ENCODE measurements at regions not wholly inside any gene's neighbourhood (a gene's known extent, or its start where the extent isn't known, plus 50 kb on each side); places are given as distances from the start of the nearest gene placed in this dataset.
"Not testable (repeated sequence)": the region's sequence is repeated elsewhere in the genome, so short reads cannot be mapped to it uniquely, and the experiment has no call there.

GRCh38 chr11:42412590-42412989, 899.2 kb upstream of the API5 start:
- DNase-seq (ENCODE audit: low read depth) = no peak
- no peak for TF ChIP-seq CTCF (IDR thresholded peaks at IDR 0.05; ENCODE audit: control insufficient read depth, insufficient read depth, low read depth, low read length, missing control alignments)
- no peak overlapping the region for H3K4me3 ChIP-seq (ENCODE audit: control insufficient read depth, low read depth, low read length)

GRCh38 chr11:42417691-42418090, 894.1 kb upstream of the API5 start:
- no peak overlapping the region for H3K4me3 ChIP-seq (ENCODE audit: control insufficient read depth, low read depth, low read length)
- no peak for TF ChIP-seq CTCF (IDR thresholded peaks at IDR 0.05; ENCODE audit: control insufficient read depth, insufficient read depth, low read depth, low read length, missing control alignments)
- DNase-seq (ENCODE audit: low read depth) = no peak

DNA sequence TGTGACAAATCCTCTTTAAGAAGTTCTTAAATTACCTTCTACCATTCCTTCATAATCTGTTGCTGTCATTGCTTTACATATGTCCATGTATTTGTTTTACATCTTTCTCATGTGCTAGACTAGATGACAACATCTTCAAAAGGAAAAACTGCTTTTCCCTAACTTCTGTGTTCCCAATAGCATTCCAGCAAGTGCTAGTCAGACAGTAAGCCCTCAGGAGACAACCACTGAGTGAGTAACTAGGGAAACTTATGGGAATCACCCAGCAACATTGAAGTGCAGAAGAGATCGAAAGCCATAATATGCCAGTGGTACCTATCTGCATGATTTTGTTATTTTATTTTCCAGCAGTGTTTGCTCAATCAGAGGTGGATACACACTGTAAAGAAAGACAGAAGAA, 889.7 kb upstream of the API5 start:
- DNase-seq (ENCODE audit: low read depth) = no peak
- no peak for TF ChIP-seq CTCF (IDR thresholded peaks at IDR 0.05; ENCODE audit: control insufficient read depth, insufficient read depth, low read depth, low read length, missing control alignments)
- no peak overlapping the region for H3K4me3 ChIP-seq (ENCODE audit: control insufficient read depth, low read depth, low read length)

DNA sequence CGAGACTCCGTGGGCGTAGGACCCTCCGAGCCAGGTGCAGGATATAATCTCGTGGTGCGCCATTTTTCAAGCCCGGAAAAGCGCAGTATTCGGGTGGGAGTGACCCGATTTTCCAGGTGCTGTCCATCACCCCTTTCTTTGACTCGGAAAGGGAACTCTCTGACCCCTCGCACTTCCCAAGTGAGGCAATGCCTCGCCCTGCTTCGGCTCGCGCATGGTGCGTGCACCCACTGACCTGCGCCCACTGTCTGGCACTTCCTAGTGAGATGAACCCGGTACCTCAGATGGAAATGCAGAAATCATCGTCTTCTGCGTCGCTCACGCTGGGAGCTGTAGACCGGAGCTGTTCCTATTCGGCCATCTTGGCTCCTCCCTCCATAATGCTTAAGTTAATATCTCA, 876.9 kb upstream of the API5 start:
- not testable (repeated sequence) for H3K4me3 ChIP-seq (ENCODE audit: control insufficient read depth, low read depth, low read length); DNase-seq (ENCODE audit: low read depth)

- no peak for TF ChIP-seq CTCF (IDR thresholded peaks at IDR 0.05; ENCODE audit: control insufficient read depth, insufficient read depth, low read depth, low read length, missing control alignments)
- no peak overlapping the region for H3K4me3 ChIP-seq (ENCODE audit: control insufficient read depth, low read depth, low read length)
- DNase-seq (ENCODE audit: low read depth) = no peak
Observed at GRCh38 chr11:42444406-42444805, 867.4 kb upstream of the API5 start.

DNA sequence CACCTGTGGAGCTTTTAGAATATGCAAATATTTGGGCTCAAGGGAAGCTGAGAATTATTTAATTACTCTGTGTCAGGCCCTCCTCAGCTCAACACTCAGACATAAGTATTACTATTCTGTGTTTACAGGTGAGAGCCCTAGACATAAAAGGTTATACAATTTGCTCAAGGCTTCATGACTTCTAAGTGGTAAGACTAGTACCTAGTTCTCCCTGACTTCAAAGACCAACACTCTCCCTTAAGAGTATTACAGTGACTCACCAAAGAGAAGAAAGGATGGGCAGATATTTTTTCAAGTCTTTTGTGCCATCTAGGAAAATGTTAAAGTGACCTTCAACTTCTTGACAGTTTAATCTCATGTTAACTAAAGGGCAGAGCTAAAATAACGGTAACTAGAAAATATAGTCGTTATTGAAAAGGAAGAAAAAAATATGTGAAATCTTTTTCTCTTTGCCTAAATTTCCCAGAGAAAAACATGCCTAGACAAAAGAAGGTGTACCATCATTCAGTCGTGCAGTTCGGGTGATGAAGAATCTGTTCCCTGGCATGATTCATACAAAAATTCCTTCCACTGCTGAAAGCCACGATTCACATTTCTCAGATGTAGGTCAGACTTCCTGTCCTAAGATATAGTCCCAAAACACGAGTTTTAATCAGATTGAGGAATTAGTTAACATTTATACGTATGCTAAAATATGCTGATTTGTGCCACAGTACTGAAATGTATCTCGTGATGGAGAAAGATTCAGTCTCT, 849.1 kb upstream of the API5 start:
- no peak for TF ChIP-seq CTCF (IDR thresholded peaks at IDR 0.05; ENCODE audit: control insufficient read depth, insufficient read depth, low read depth, low read length, missing control alignments)
- no peak for DNase-seq (ENCODE audit: low read depth)
- no peak overlapping the region for H3K4me3 ChIP-seq (ENCODE audit: control insufficient read depth, low read depth, low read length)

DNA sequence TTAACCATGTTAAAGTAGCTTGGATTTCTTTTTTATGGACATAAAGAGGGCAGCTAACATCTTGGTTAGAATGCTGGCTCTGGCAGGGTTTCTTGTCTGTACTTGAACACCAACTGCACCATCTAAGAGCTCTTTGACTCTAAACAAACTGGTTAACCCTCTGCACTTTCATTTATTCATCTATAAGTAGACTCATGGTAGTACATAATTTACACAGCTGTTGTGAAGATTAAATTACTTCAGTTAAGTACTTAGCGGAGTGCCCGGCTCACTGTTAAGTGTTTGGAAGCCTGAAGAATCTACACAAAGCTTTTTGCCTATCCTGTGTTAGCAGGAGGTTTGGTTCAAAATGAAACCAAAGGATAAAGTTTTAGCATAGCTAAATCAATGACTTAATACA, 846.2 kb upstream of the API5 start:
- DNase-seq (ENCODE audit: low read depth) = no peak
- no peak overlapping the region for H3K4me3 ChIP-seq (ENCODE audit: control insufficient read depth, low read depth, low read length)
- TF ChIP-seq CTCF (IDR thresholded peaks at IDR 0.05; ENCODE audit: control insufficient read depth, insufficient read depth, low read depth, low read length, missing control alignments) = no peak

Measured in AG09309 (cell line).